KMS-11 (cell line): ENCODE measurements at regions not wholly inside any gene's neighbourhood (a gene's known extent, or its start where the extent isn't known, plus 50 kb on each side); places are given as distances from the start of the nearest gene placed in this dataset.

Experiments
- H2AFZ ChIP-seq: fragments of 200-600 bp; sonication (generic); 2 replicates; pipeline ENCODE4 v1.6.1; 2016; ENCODE audit warnings: antibody characterized with exemption, mixed run types, low read depth
- H3K27ac ChIP-seq: fragments of 200-600 bp; sonication (generic); 2 replicates; pipeline ENCODE4 v1.6.1; 2016; ENCODE audit warnings: mild to moderate bottlenecking, mixed run types
- H3K27me3 ChIP-seq: fragments of 200-600 bp; sonication (generic); 2 replicates; pipeline ENCODE4 v1.6.1; 2017; ENCODE audit warnings: mild to moderate bottlenecking, low read depth, mixed run types, moderate library complexity; ENCODE audit not compliant: insufficient read depth
- H3K36me3 ChIP-seq: fragments of 200-600 bp; sonication (generic); 2 replicates; pipeline ENCODE4 v1.6.1; 2017; ENCODE audit warnings: mild to moderate bottlenecking, mixed run types; ENCODE audit not compliant: insufficient read depth
- H3K4me1 ChIP-seq: fragments of 200-600 bp; sonication (generic); 2 replicates; pipeline ENCODE4 v1.6.1; 2016; ENCODE audit warnings: mild to moderate bottlenecking, low read depth, mixed run types; ENCODE audit not compliant: poor library complexity, severe bottlenecking
- H3K4me2 ChIP-seq: fragments of 200-600 bp; sonication (generic); 2 replicates; pipeline ENCODE4 v1.7.0; 2016; ENCODE audit warnings: mild to moderate bottlenecking, mixed run types
- H3K4me3 ChIP-seq: fragments of 200-600 bp; sonication (generic); IDR thresholded peaks from 2 replicates; pipeline ENCODE4 v1.6.1; 2017; ENCODE audit warnings: low read depth, low read length, mixed read lengths; ENCODE audit not compliant: insufficient read depth
- H3K79me2 ChIP-seq: fragments of 200-600 bp; sonication (generic); 2 replicates; pipeline ENCODE4 v1.6.1; 2016; ENCODE audit warnings: low read depth, mixed run types; ENCODE audit not compliant: insufficient read depth
- H3K9ac ChIP-seq: fragments of 200-600 bp; sonication (generic); 2 replicates; pipeline ENCODE4 v1.6.1; 2016; ENCODE audit warnings: mild to moderate bottlenecking, mixed run types
- H4K20me1 ChIP-seq: fragments of 200-600 bp; sonication (generic); 2 replicates; pipeline ENCODE4 v1.6.1; 2016; ENCODE audit warnings: mild to moderate bottlenecking, mixed run types; ENCODE audit not compliant: insufficient read depth
- TF ChIP-seq, protein P1 (sequence below): fragments of 200-600 bp; sonication (generic); conservative IDR thresholded peaks from 2 replicates; pipeline ENCODE4 v1.6.1; 2017; ENCODE audit warnings: low read depth, mild to moderate bottlenecking, antibody characterized with exemption, low read length, moderate library complexity, mixed read lengths

DNA sequence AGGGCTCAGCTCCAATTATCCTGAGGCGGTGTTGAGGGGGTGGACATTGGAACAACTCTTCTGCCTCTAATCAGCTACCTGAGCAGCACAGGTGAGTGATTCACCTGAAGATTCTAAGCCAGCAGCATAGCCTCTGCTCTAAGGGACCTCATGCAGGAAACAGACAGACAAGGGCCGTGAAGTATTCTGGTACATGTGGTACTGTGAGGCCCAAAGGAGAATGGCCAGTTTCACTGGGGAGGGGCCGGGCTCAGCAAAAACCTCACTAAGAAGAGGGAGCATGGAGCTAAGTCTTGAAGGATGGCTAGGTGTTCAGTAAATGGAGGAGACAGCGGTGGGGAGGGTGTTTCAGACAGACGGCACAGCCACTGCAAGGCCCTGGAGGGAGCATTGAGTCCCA lies 58.5 kb upstream of the CCDC167 start:
- H3K27ac ChIP-seq = no peak overlapping the region

DNA sequence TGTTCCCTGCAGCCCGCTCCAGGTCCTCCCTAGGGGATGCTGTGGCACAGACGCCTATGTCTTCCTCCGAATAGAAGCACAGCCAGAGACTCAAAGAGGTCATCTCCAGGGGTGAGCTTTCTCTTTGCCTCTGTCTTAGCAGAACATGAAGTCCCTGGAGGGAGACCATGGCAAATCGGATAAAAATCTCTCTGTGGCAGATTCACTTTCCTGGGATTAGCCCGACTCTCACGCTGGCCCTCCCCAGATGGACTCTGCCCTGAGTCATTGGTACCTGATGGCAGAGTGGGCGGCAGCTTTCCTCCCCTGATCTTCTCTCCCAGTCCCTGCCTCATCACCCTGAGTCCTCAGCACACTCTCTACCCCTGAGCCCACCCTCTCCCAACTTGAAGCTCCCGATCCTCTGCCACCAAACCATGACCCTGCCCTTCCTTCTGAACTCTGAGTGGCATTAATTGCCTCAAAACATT lies 58.0 kb upstream of the CCDC167 start:
- peaks cover 14% of the 10 kb centered on the region for H3K4me1 ChIP-seq
- TF ChIP-seq, protein P1, sequence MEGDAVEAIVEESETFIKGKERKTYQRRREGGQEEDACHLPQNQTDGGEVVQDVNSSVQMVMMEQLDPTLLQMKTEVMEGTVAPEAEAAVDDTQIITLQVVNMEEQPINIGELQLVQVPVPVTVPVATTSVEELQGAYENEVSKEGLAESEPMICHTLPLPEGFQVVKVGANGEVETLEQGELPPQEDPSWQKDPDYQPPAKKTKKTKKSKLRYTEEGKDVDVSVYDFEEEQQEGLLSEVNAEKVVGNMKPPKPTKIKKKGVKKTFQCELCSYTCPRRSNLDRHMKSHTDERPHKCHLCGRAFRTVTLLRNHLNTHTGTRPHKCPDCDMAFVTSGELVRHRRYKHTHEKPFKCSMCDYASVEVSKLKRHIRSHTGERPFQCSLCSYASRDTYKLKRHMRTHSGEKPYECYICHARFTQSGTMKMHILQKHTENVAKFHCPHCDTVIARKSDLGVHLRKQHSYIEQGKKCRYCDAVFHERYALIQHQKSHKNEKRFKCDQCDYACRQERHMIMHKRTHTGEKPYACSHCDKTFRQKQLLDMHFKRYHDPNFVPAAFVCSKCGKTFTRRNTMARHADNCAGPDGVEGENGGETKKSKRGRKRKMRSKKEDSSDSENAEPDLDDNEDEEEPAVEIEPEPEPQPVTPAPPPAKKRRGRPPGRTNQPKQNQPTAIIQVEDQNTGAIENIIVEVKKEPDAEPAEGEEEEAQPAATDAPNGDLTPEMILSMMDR = no peak
- H3K27ac ChIP-seq = no peak overlapping the region
- no peak overlapping the region for H3K4me3 ChIP-seq
- no peak overlapping the region for H3K9ac ChIP-seq
- no peaks in the 10 kb centered on the region for H3K36me3 ChIP-seq
- no peak overlapping the region for H2AFZ ChIP-seq
- no peaks in the 10 kb centered on the region for H3K27me3 ChIP-seq
- no peak overlapping the region for H3K4me2 ChIP-seq
- H3K79me2 ChIP-seq = no peaks in the 10 kb centered on the region
- no peaks in the 10 kb centered on the region for H4K20me1 ChIP-seq

More for the DNA sequence above, 58.5 kb upstream of the CCDC167 start:
- Histone ChIP-seq H3K4me1 (peaks cover 14% of the 10 kb centered on the region), H4K20me1 (no peaks in the 10 kb centered on the region), H3K79me2 (no peaks in the 10 kb centered on the region), H2AFZ (no peak overlapping the region), H3K9ac (no peak overlapping the region), H3K27me3 (no peaks in the 10 kb centered on the region), H3K4me2 (no peak overlapping the region), H3K4me3 (no peak overlapping the region), H3K36me3 (no peaks in the 10 kb centered on the region)
- TF ChIP-seq, protein P1 = no peak

DNA sequence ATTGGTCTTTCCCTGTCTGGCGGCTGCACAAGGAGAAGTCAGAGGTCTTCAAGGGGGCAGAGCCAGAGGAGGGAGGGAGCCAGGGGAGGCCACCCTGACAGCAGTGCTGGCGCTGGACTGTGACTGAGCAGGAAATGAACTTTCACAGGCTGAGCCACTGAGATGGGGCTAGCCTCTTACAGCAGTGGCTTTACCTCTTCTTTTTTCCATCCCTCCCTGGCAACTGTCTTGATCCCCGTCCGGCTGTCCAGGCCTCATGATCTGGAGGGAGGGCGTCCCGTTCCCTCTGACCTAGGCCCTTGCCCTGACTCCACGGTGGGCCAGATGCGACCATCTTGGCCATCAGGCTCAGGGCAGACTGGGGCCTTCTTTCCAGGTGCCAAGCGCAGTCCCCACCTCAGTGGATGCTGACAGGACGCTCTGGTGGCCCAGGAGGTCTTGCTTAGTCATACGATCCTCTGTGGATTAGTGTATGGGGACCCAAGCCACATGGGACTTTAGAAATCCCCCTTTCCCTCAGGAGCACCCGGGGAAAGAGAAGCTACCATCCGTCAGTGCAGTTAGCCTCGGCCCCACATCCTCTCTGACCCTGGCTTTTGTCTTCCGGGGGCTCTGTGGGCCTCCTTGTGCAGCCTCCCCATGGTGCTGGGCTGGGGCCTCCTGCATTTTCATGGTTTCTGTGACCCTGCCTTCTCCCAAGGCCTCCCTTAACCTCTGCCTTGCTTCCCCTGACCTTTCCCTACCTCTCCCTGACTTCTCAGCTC lies 57.4 kb upstream of the CCDC167 start:
- Histone ChIP-seq H3K9ac (no peak overlapping the region), H3K4me1 (peaks cover 13% of the 10 kb centered on the region), H3K4me2 (no peak overlapping the region), H3K4me3 (no peak overlapping the region), H3K36me3 (no peaks in the 10 kb centered on the region), H3K27ac (no peak overlapping the region), H4K20me1 (no peaks in the 10 kb centered on the region), H2AFZ (no peak overlapping the region), H3K27me3 (no peaks in the 10 kb centered on the region), H3K79me2 (no peaks in the 10 kb centered on the region)
- TF ChIP-seq, protein P1 = no peak

DNA sequence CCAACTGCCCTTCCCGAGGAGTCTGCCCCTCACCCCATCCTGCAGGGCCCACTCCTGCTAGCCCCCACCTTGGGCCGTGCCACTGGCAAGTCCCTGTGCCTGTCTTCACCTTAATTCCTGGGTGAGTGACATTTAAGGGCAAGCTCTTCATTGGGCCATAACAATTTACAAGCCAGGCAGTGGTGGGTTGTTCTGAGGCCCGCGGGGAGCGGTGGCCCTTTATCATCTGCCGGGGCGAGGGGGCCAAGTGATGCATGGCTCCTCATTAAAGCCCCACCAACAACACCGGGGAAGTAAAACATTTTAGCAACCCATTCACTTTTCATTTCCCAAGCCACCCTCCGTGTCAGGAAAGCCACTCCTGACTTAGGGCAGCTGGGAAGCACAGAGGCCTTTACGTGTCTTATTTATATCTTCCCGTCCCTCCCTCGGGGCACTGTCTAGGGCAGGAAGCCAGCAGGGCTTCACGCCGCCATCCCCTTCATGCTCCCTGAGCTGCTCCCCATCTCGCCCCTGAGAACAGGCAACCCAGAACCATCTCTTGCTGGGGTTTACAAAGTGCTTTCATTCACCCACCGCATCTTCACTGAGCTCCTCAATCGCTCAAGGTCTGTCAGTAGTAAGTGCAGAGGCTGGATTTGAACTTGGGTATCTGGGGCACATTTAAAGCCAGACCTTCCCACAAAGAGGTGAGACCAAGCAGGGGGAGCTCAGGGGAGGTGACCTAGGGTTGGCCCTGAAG lies 55.5 kb upstream of the CCDC167 start:
- Histone ChIP-seq H3K27me3 (no peaks in the 10 kb centered on the region), H2AFZ (no peak overlapping the region), H4K20me1 (no peaks in the 10 kb centered on the region), H3K79me2 (no peaks in the 10 kb centered on the region), H3K9ac (no peak overlapping the region), H3K4me3 (no peak overlapping the region), H3K4me2 (no peak overlapping the region), H3K27ac (no peak overlapping the region), H3K36me3 (no peaks in the 10 kb centered on the region), H3K4me1 (peaks cover 10% of the 10 kb centered on the region)
- TF ChIP-seq, protein P1 = no peak
